ENCODE measurements at regions not wholly inside any gene's neighbourhood (a gene's known extent, or its start where the extent isn't known, plus 50 kb on each side); places are given as distances from the start of the nearest gene placed in this dataset.

GRCh38 chr4:181971411-181971810 lies 271.8 kb upstream of the TENM3 start:
- Histone ChIP-seq H3K4me3 (ENCODE audit: low read length) (no peak overlapping the region), H3K36me3 (ENCODE audit: control insufficient read depth, insufficient read depth, low read length) (no peaks in the 10 kb centered on the region), H4K8ac (ENCODE audit: low read depth, low read length) (no peak overlapping the region), H2BK5ac (ENCODE audit: low read length) (no peak overlapping the region), H3K18ac (ENCODE audit: low read length) (no peak overlapping the region), H2BK120ac (ENCODE audit: low read depth, low read length) (no peak overlapping the region), H2AK5ac (ENCODE audit: low read length) (no peak overlapping the region), H3K9ac (ENCODE audit: low read length) (no peak overlapping the region), H3K4ac (ENCODE audit: low read depth, low read length) (no peak overlapping the region), H4K5ac (ENCODE audit: low read length) (no peak overlapping the region), H3K4me1 (ENCODE audit: control insufficient read depth, low read depth, low read length) (no peaks in the 10 kb centered on the region), H3K79me1 (ENCODE audit: low read length) (no peaks in the 10 kb centered on the region), H3K23ac (ENCODE audit: low read length) (no peak overlapping the region), H3K27ac (ENCODE audit: low read depth, low read length) (no peak overlapping the region), H3K4me2 (ENCODE audit: low read length) (no peak overlapping the region), H3K27me3 (ENCODE audit: insufficient read depth, low read length, poor library complexity) (no peaks in the 10 kb centered on the region), H3K79me2 (ENCODE audit: control insufficient read depth, insufficient read depth, low read length) (no peaks in the 10 kb centered on the region), H3K56ac (ENCODE audit: low read length) (no peak overlapping the region), H2BK15ac (replicated peaks; ENCODE audit: low read depth) (no peak overlapping the region)
- no CpG with 5 or more reads among the region's 4 CpGs for WGBS (ENCODE audit: extremely low coverage, insufficient coverage, low lambda C conversion rate)
- no peak for DNase-seq

- Histone ChIP-seq H3K18ac (ENCODE audit: low read length) (no peak overlapping the region), H3K4me2 (ENCODE audit: low read length) (no peak overlapping the region), H4K5ac (ENCODE audit: low read length) (no peak overlapping the region), H3K9ac (ENCODE audit: low read length) (no peak overlapping the region), H3K27ac (ENCODE audit: low read depth, low read length) (no peak overlapping the region), H3K23ac (ENCODE audit: low read length) (no peak overlapping the region), H3K4ac (ENCODE audit: low read depth, low read length) (no peak overlapping the region), H2BK15ac (replicated peaks; ENCODE audit: low read depth) (no peak overlapping the region), H2BK120ac (ENCODE audit: low read depth, low read length) (no peak overlapping the region), H3K56ac (ENCODE audit: low read length) (no peak overlapping the region), H2BK5ac (ENCODE audit: low read length) (no peak overlapping the region), H3K4me3 (ENCODE audit: low read length) (no peak overlapping the region), H3K27me3 (ENCODE audit: insufficient read depth, low read length, poor library complexity) (no peaks in the 10 kb centered on the region), H2AK5ac (ENCODE audit: low read length) (no peak overlapping the region), H3K79me1 (ENCODE audit: low read length) (no peaks in the 10 kb centered on the region), H4K8ac (ENCODE audit: low read depth, low read length) (no peak overlapping the region), H3K36me3 (ENCODE audit: control insufficient read depth, insufficient read depth, low read length) (no peaks in the 10 kb centered on the region), H3K4me1 (ENCODE audit: control insufficient read depth, low read depth, low read length) (no peaks in the 10 kb centered on the region), H3K79me2 (ENCODE audit: control insufficient read depth, insufficient read depth, low read length) (no peaks in the 10 kb centered on the region)
- no peak for DNase-seq
- no CpG with 5 or more reads among the region's 3 CpGs for WGBS (ENCODE audit: extremely low coverage, insufficient coverage, low lambda C conversion rate)
Measured at GRCh38 chr4:181971973-181972372, 271.2 kb upstream of the TENM3 start.

DNA sequence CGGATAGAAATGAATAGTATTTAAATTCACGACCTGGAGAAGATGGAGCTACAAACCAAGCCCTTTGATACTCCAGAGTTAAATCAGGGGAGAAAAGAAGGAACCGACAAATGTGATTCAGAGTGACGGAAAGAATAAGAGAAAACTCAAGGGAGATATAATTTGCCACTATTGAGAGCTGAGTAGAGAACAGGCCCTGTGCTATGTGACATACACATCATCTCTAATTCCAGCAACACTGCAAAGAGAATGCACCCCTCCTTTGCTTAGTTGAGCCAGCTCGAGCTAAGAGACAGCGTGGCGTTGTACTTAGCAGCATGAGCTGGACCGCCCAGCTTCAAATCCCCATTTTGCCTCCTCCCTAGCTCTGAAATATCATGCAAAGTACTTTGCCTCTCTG lies 266.4 kb upstream of the TENM3 start:
- Histone ChIP-seq H3K4me1 (ENCODE audit: control insufficient read depth, low read depth, low read length) (no peaks in the 10 kb centered on the region), H3K18ac (ENCODE audit: low read length) (no peak overlapping the region), H4K8ac (ENCODE audit: low read depth, low read length) (no peak overlapping the region), H2BK5ac (ENCODE audit: low read length) (no peak overlapping the region), H3K4me2 (ENCODE audit: low read length) (no peak overlapping the region), H3K27ac (ENCODE audit: low read depth, low read length) (no peak overlapping the region), H3K56ac (ENCODE audit: low read length) (no peak overlapping the region), H3K4me3 (ENCODE audit: low read length) (no peak overlapping the region), H3K79me2 (ENCODE audit: control insufficient read depth, insufficient read depth, low read length) (no peaks in the 10 kb centered on the region), H3K4ac (ENCODE audit: low read depth, low read length) (no peak overlapping the region), H3K79me1 (ENCODE audit: low read length) (no peaks in the 10 kb centered on the region), H3K23ac (ENCODE audit: low read length) (no peak overlapping the region), H2BK15ac (replicated peaks; ENCODE audit: low read depth) (no peak overlapping the region), H4K5ac (ENCODE audit: low read length) (no peak overlapping the region), H3K36me3 (ENCODE audit: control insufficient read depth, insufficient read depth, low read length) (no peaks in the 10 kb centered on the region), H3K27me3 (ENCODE audit: insufficient read depth, low read length, poor library complexity) (no peaks in the 10 kb centered on the region), H3K9ac (ENCODE audit: low read length) (no peak overlapping the region), H2BK120ac (ENCODE audit: low read depth, low read length) (no peak overlapping the region), H2AK5ac (ENCODE audit: low read length) (no peak overlapping the region)
- WGBS (ENCODE audit: extremely low coverage, insufficient coverage, low lambda C conversion rate), result no CpG with 5 or more reads among the region's 8 CpGs
- DNase-seq, result no peak

DNA sequence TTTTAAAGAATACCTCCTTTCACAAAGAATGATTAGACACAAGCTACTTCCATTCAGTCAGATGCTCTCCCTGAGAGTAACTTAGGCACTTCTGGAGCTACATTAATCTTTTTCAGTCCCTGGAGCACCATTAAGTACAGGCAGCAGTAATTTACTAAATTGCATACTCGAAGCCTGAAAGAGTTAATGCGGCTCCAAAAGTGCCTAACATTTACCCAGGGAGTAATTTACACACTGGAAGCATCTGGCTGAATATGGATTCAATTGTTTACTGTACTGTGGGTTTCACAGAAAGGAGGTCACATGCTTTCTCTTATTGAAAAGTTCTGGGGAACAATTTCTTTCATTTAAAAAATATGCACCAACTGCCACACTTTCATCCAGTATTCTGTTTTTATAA lies 260.8 kb upstream of the TENM3 start:
- H2BK15ac ChIP-seq (replicated peaks; ENCODE audit: low read depth), result no peak overlapping the region
- H3K79me2 ChIP-seq (ENCODE audit: control insufficient read depth, insufficient read depth, low read length), result no peaks in the 10 kb centered on the region
- no peak overlapping the region for H3K56ac ChIP-seq (ENCODE audit: low read length)
- no CpG with 5 or more reads among the region's 2 CpGs for WGBS (ENCODE audit: extremely low coverage, insufficient coverage, low lambda C conversion rate)
- no peak overlapping the region for H2BK120ac ChIP-seq (ENCODE audit: low read depth, low read length)
- H2BK5ac ChIP-seq (ENCODE audit: low read length), result no peak overlapping the region
- H3K4me1 ChIP-seq (ENCODE audit: control insufficient read depth, low read depth, low read length), result no peaks in the 10 kb centered on the region
- H3K27ac ChIP-seq (ENCODE audit: low read depth, low read length), result no peak overlapping the region
- H3K4ac ChIP-seq (ENCODE audit: low read depth, low read length), result no peak overlapping the region
- H3K4me3 ChIP-seq (ENCODE audit: low read length), result no peak overlapping the region
- H3K23ac ChIP-seq (ENCODE audit: low read length), result no peak overlapping the region
- H3K9ac ChIP-seq (ENCODE audit: low read length), result no peak overlapping the region
- DNase-seq, result no peak
- H3K36me3 ChIP-seq (ENCODE audit: control insufficient read depth, insufficient read depth, low read length), result no peaks in the 10 kb centered on the region
- no peak overlapping the region for H4K5ac ChIP-seq (ENCODE audit: low read length)
- no peaks in the 10 kb centered on the region for H3K27me3 ChIP-seq (ENCODE audit: insufficient read depth, low read length, poor library complexity)
- H4K8ac ChIP-seq (ENCODE audit: low read depth, low read length), result no peak overlapping the region
- H3K79me1 ChIP-seq (ENCODE audit: low read length), result no peaks in the 10 kb centered on the region
- no peak overlapping the region for H2AK5ac ChIP-seq (ENCODE audit: low read length)
- H3K18ac ChIP-seq (ENCODE audit: low read length), result no peak overlapping the region
- H3K4me2 ChIP-seq (ENCODE audit: low read length), result no peak overlapping the region

DNA sequence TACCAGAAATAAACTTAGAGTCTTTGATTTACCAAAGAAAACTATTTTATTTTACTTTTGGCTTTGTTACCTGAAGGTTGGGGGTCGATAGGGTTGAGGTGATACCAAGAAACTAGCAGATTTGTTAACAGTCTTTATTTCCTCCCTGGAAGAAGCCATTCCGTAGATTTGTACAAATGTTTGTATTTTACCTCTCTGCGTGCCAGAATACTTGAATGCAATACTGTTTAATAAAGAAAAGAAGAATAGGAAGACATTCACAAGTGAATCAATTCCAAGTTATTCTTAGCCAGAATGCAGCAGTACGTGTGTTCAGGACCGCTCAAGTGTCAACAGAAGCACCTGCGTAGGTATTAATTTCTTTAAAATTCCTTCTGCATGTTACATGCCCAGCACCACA lies 260.3 kb upstream of the TENM3 start:
- no peak overlapping the region for H2BK5ac ChIP-seq (ENCODE audit: low read length)
- H3K9ac ChIP-seq (ENCODE audit: low read length), result no peak overlapping the region
- H3K36me3 ChIP-seq (ENCODE audit: control insufficient read depth, insufficient read depth, low read length), result no peaks in the 10 kb centered on the region
- no CpG with 5 or more reads among the region's 6 CpGs for WGBS (ENCODE audit: extremely low coverage, insufficient coverage, low lambda C conversion rate)
- no peak overlapping the region for H3K18ac ChIP-seq (ENCODE audit: low read length)
- H3K56ac ChIP-seq (ENCODE audit: low read length), result no peak overlapping the region
- no peak overlapping the region for H2BK15ac ChIP-seq (replicated peaks; ENCODE audit: low read depth)
- H3K4me2 ChIP-seq (ENCODE audit: low read length), result no peak overlapping the region
- no peak overlapping the region for H2BK120ac ChIP-seq (ENCODE audit: low read depth, low read length)
- H3K27ac ChIP-seq (ENCODE audit: low read depth, low read length), result no peak overlapping the region
- H3K23ac ChIP-seq (ENCODE audit: low read length), result no peak overlapping the region
- H3K79me2 ChIP-seq (ENCODE audit: control insufficient read depth, insufficient read depth, low read length), result no peaks in the 10 kb centered on the region
- H3K27me3 ChIP-seq (ENCODE audit: insufficient read depth, low read length, poor library complexity), result no peaks in the 10 kb centered on the region
- H3K4me1 ChIP-seq (ENCODE audit: control insufficient read depth, low read depth, low read length), result no peaks in the 10 kb centered on the region
- H3K4ac ChIP-seq (ENCODE audit: low read depth, low read length), result no peak overlapping the region
- no peak overlapping the region for H3K4me3 ChIP-seq (ENCODE audit: low read length)
- no peak overlapping the region for H4K8ac ChIP-seq (ENCODE audit: low read depth, low read length)
- H3K79me1 ChIP-seq (ENCODE audit: low read length), result no peaks in the 10 kb centered on the region
- DNase-seq, result no peak
- H2AK5ac ChIP-seq (ENCODE audit: low read length), result no peak overlapping the region
- H4K5ac ChIP-seq (ENCODE audit: low read length), result no peak overlapping the region

DNA sequence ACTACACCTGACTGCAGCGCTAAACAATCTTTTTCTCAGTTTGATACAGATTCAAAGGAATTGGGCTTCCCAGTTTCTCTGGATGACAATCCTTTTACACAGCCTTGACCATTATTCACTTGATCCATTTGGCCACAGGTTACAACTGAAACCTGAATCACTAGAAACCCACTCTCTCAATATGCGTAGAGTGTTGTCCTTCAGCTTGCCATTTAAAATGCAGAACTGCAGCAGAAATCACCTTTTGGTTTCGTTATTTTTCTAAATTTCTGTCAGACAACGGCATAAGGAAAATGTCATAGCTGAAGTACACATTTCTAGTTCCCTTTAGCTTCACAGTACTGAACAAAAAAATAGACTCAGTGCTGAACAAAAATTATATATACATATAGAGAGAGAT lies 255.8 kb upstream of the TENM3 start:
- H3K4me1 ChIP-seq (ENCODE audit: control insufficient read depth, low read depth, low read length), result no peaks in the 10 kb centered on the region
- no peak overlapping the region for H3K4me2 ChIP-seq (ENCODE audit: low read length)
- H3K79me2 ChIP-seq (ENCODE audit: control insufficient read depth, insufficient read depth, low read length), result no peaks in the 10 kb centered on the region
- WGBS (ENCODE audit: extremely low coverage, insufficient coverage, low lambda C conversion rate), result no CpG with 5 or more reads among the region's 4 CpGs
- no peak overlapping the region for H3K23ac ChIP-seq (ENCODE audit: low read length)
- H2BK15ac ChIP-seq (replicated peaks; ENCODE audit: low read depth), result no peak overlapping the region
- H4K5ac ChIP-seq (ENCODE audit: low read length), result no peak overlapping the region
- no peak overlapping the region for H3K27ac ChIP-seq (ENCODE audit: low read depth, low read length)
- no peak overlapping the region for H3K4ac ChIP-seq (ENCODE audit: low read depth, low read length)
- no peak for DNase-seq
- no peak overlapping the region for H2BK5ac ChIP-seq (ENCODE audit: low read length)
- H2BK120ac ChIP-seq (ENCODE audit: low read depth, low read length), result no peak overlapping the region
- H3K36me3 ChIP-seq (ENCODE audit: control insufficient read depth, insufficient read depth, low read length), result no peaks in the 10 kb centered on the region
- no peak overlapping the region for H3K4me3 ChIP-seq (ENCODE audit: low read length)
- H3K27me3 ChIP-seq (ENCODE audit: insufficient read depth, low read length, poor library complexity), result no peaks in the 10 kb centered on the region
- no peak overlapping the region for H4K8ac ChIP-seq (ENCODE audit: low read depth, low read length)
- H3K56ac ChIP-seq (ENCODE audit: low read length), result no peak overlapping the region
- H3K9ac ChIP-seq (ENCODE audit: low read length), result no peak overlapping the region
- no peak overlapping the region for H3K18ac ChIP-seq (ENCODE audit: low read length)
- H3K79me1 ChIP-seq (ENCODE audit: low read length), result no peaks in the 10 kb centered on the region
- H2AK5ac ChIP-seq (ENCODE audit: low read length), result no peak overlapping the region

Measured in mesendoderm (in vitro differentiated cells).